MM.1S (cell line): ENCODE measurements at regions not wholly inside any gene's neighbourhood (a gene's known extent, or its start where the extent isn't known, plus 50 kb on each side); places are given as distances from the start of the nearest gene placed in this dataset.

Source experiments
- EZH2 ChIP-seq: fragments of 300-600 bp; sonication (generic); optimal IDR thresholded peaks from 2 replicates; pipeline ENCODE3; 2017; ENCODE audit warnings: low read depth, mild to moderate bottlenecking, antibody characterized with exemption, low read length, mixed read lengths
- EZH2phosphoT487 ChIP-seq: fragments of 300-600 bp; sonication (generic); IDR thresholded peaks from 2 replicates; pipeline ENCODE4 v1.6.1; 2018; ENCODE audit warnings: antibody characterized with exemption, low read length
- TF ChIP-seq, protein P1 (sequence below): fragments of 300-600 bp; sonication (generic); IDR thresholded peaks from 2 replicates; pipeline ENCODE4 v1.5.1; 2016; ENCODE audit warnings: antibody characterized with exemption, low read length, mixed read lengths

DNA sequence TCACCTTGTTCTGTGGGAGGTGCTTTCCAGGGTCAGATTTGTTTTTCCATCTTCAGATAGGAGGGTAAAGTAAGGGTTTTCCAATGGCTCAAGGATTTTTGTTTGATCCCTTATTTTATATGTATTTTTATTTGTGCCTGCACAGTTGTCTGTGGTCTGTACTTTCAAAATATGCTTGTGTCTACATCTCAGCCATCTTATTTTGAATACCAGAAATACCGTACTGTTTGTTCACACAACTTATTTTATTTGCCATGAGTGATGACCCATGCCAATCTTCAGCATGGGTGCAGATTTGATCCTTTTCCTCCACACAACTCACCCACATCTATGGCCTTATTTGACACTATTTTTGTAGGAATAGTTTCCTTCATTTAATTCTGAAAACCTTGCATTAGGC is 72.2 kb upstream of the PTCHD4 start:
- TF ChIP-seq, protein P1, sequence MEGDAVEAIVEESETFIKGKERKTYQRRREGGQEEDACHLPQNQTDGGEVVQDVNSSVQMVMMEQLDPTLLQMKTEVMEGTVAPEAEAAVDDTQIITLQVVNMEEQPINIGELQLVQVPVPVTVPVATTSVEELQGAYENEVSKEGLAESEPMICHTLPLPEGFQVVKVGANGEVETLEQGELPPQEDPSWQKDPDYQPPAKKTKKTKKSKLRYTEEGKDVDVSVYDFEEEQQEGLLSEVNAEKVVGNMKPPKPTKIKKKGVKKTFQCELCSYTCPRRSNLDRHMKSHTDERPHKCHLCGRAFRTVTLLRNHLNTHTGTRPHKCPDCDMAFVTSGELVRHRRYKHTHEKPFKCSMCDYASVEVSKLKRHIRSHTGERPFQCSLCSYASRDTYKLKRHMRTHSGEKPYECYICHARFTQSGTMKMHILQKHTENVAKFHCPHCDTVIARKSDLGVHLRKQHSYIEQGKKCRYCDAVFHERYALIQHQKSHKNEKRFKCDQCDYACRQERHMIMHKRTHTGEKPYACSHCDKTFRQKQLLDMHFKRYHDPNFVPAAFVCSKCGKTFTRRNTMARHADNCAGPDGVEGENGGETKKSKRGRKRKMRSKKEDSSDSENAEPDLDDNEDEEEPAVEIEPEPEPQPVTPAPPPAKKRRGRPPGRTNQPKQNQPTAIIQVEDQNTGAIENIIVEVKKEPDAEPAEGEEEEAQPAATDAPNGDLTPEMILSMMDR, result no peak
- no peak for TF ChIP-seq EZH2
- no peak for TF ChIP-seq EZH2phosphoT487
